ENCODE measurements at regions not wholly inside any gene's neighbourhood (a gene's known extent, or its start where the extent isn't known, plus 50 kb on each side); places are given as distances from the start of the nearest gene placed in this dataset.
"Not testable (repeated sequence)": the region's sequence is repeated elsewhere in the genome, so short reads cannot be mapped to it uniquely, and the experiment has no call there.

GRCh38 chr16:72657791-72658190, 390.1 kb downstream of the ZFHX3 start:
- no peak for DNase-seq (ENCODE audit: low read depth)

- DNase-seq (ENCODE audit: low read depth): no peak
Observed at GRCh38 chr16:72657164-72657563, 390.8 kb downstream of the ZFHX3 start.

- no peak for DNase-seq (ENCODE audit: low read depth)
Observed at GRCh38 chr16:72654535-72654934, 393.4 kb downstream of the ZFHX3 start.

- no peak for DNase-seq (ENCODE audit: low read depth)
Observed at GRCh38 chr16:72649254-72649944, 398.5 kb downstream of the ZFHX3 start.

- peak; percentile 25 for DNase-seq (ENCODE audit: low read depth)
Observed at GRCh38 chr16:72646615-72647014, 401.3 kb downstream of the ZFHX3 start.

GRCh38 chr16:72645538-72645937, 402.4 kb downstream of the ZFHX3 start:
- DNase-seq (ENCODE audit: low read depth): peak; percentile 84

- DNase-seq (ENCODE audit: low read depth): no peak
Observed at GRCh38 chr16:72644911-72645310, 403.0 kb downstream of the ZFHX3 start.

GRCh38 chr16:72639494-72639893, 408.4 kb downstream of the ZFHX3 start:
- no peak for DNase-seq (ENCODE audit: low read depth)

GRCh38 chr16:72637306-72637705, 410.6 kb downstream of the ZFHX3 start:
- DNase-seq (ENCODE audit: low read depth): peak; percentile 78

GRCh38 chr16:72635694-72636093, 412.2 kb downstream of the ZFHX3 start:
- DNase-seq (ENCODE audit: low read depth): no peak

GRCh38 chr16:72635104-72635503, 412.8 kb downstream of the ZFHX3 start:
- DNase-seq (ENCODE audit: low read depth): no peak

GRCh38 chr16:72627182-72627896, 420.6 kb downstream of the ZFHX3 start:
- not testable (repeated sequence) for DNase-seq (ENCODE audit: low read depth)

GRCh38 chr16:72626623-72627022, 421.3 kb downstream of the ZFHX3 start:
- DNase-seq (ENCODE audit: low read depth): no peak

- no peak for DNase-seq (ENCODE audit: low read depth)
Observed at GRCh38 chr16:72621651-72622050, 426.3 kb downstream of the ZFHX3 start.

- DNase-seq (ENCODE audit: low read depth): no peak
Observed at GRCh38 chr16:72620853-72621252, 427.1 kb downstream of the ZFHX3 start.

- no peak for DNase-seq (ENCODE audit: low read depth)
Observed at GRCh38 chr16:72620348-72620747, 427.6 kb downstream of the ZFHX3 start.

GRCh38 chr16:72615856-72616255, 432.1 kb downstream of the ZFHX3 start:
- DNase-seq (ENCODE audit: low read depth): no peak

GRCh38 chr16:72612718-72613117, 435.2 kb downstream of the ZFHX3 start:
- no peak for DNase-seq (ENCODE audit: low read depth)

- DNase-seq (ENCODE audit: low read depth): peak; percentile 53
Observed at GRCh38 chr16:72612256-72612655, 435.7 kb downstream of the ZFHX3 start.

- no peak for DNase-seq (ENCODE audit: low read depth)
Observed at GRCh38 chr16:72609933-72610332, 438.0 kb upstream of the PMFBP1 start.

GRCh38 chr16:72609066-72609465, 437.1 kb upstream of the PMFBP1 start:
- DNase-seq (ENCODE audit: low read depth): no peak

GRCh38 chr16:72604375-72604774, 432.4 kb upstream of the PMFBP1 start:
- no peak for DNase-seq (ENCODE audit: low read depth)

- DNase-seq (ENCODE audit: low read depth): no peak
Observed at GRCh38 chr16:72602499-72602898, 430.5 kb upstream of the PMFBP1 start.

Data from LHCN-M2 (cell line).